Astrocyte (in vitro differentiated cells and primary cell): ENCODE measurements at regions not wholly inside any gene's neighbourhood (a gene's known extent, or its start where the extent isn't known, plus 50 kb on each side); places are given as distances from the start of the nearest gene placed in this dataset.
"Not testable (repeated sequence)": the region's sequence is repeated elsewhere in the genome, so short reads cannot be mapped to it uniquely, and the experiment has no call there.

Experiments
- DNase-seq: peaks from one replicate; pipeline ENCODE4 v3.0.0-alpha.2; 2010; ENCODE audit warnings: low read depth
- FAIRE-seq: peaks from 2 replicates; lab custom pipeline; 2011; peaks lifted over from hg19 to GRCh38; lab: Jason Lieb, UNC
- H2AFZ ChIP-seq: 2 replicates; pipeline ENCODE4 v1.6.0; 2012; ENCODE audit warnings: low read depth, low read length, inconsistent platforms
- H3K27ac ChIP-seq: 2 replicates; pipeline ENCODE4 v1.5.1; 2011; ENCODE audit warnings: low read depth, low read length, inconsistent platforms
- H3K27me3 ChIP-seq: 2 replicates; pipeline ENCODE4 v1.6.0; 2011; ENCODE audit warnings: low read length, inconsistent platforms; ENCODE audit not compliant: insufficient read depth
- H3K36me3 ChIP-seq: 2 replicates; pipeline ENCODE4 v1.5.1; 2011; ENCODE audit warnings: low read length, inconsistent platforms; ENCODE audit not compliant: insufficient read depth
- H3K4me1 ChIP-seq: 2 replicates; pipeline ENCODE4 v1.5.1; 2011; ENCODE audit warnings: low read length, inconsistent platforms; ENCODE audit not compliant: insufficient read depth
- H3K4me2 ChIP-seq: 2 replicates; pipeline ENCODE4 v1.6.0; 2012; ENCODE audit warnings: low read length, inconsistent platforms
- H3K4me3 ChIP-seq: 2 replicates; pipeline ENCODE4 v1.5.1; 2011; ENCODE audit warnings: low read depth, mild to moderate bottlenecking, low read length, inconsistent platforms; ENCODE audit not compliant: insufficient read depth
- H3K79me2 ChIP-seq: 2 replicates; pipeline ENCODE4 v1.6.0; 2012; ENCODE audit warnings: mild to moderate bottlenecking, low read length, inconsistent platforms; ENCODE audit not compliant: insufficient read depth
- H3K9ac ChIP-seq: 2 replicates; pipeline ENCODE4 v1.6.0; 2012; ENCODE audit warnings: mild to moderate bottlenecking, low read length, inconsistent platforms
- H3K9me3 ChIP-seq: 2 replicates; pipeline ENCODE4 v1.5.1; 2012; ENCODE audit warnings: low read depth, mild to moderate bottlenecking, low read length, inconsistent platforms; ENCODE audit not compliant: insufficient read depth
- H4K20me1 ChIP-seq: 2 replicates; pipeline ENCODE4 v1.6.0; 2012; ENCODE audit warnings: low read length, inconsistent platforms; ENCODE audit not compliant: insufficient read depth
- H3K27ac Mint-ChIP-seq: one replicate; pipeline ENCODE4 v1.8.0; 2021; ENCODE audit warnings: mild to moderate bottlenecking, mixed read lengths; ENCODE audit not compliant: unreplicated experiment
- H3K27me3 Mint-ChIP-seq: one replicate; pipeline ENCODE4 v1.8.0; 2021; ENCODE audit warnings: low read depth, mixed read lengths; ENCODE audit not compliant: unreplicated experiment
- H3K36me3 Mint-ChIP-seq: one replicate; pipeline ENCODE4 v1.8.0; 2021; ENCODE audit warnings: low read depth, mixed read lengths; ENCODE audit not compliant: unreplicated experiment
- H3K4me1 Mint-ChIP-seq: one replicate; pipeline ENCODE4 v1.8.0; 2021; ENCODE audit warnings: low read depth, mixed read lengths; ENCODE audit not compliant: unreplicated experiment
- H3K4me3 Mint-ChIP-seq: one replicate; pipeline ENCODE4 v1.8.0; 2021; ENCODE audit warnings: mild to moderate bottlenecking, moderate library complexity, mixed read lengths; ENCODE audit not compliant: unreplicated experiment
- H3K9me3 Mint-ChIP-seq: one replicate; pipeline ENCODE4 v1.8.0; 2021; ENCODE audit warnings: mild to moderate bottlenecking, mixed read lengths; ENCODE audit not compliant: unreplicated experiment
- CTCF ChIP-seq: IDR thresholded peaks from 2 replicates; pipeline ENCODE4 v1.5.1; 2011; ENCODE audit warnings: low read depth, mild to moderate bottlenecking, inconsistent platforms, low read length, moderate library complexity; ENCODE audit not compliant: insufficient read depth
- EZH2 ChIP-seq: IDR thresholded peaks from 2 replicates; pipeline ENCODE4 v1.6.1; 2012; ENCODE audit warnings: mild to moderate bottlenecking, low read length, inconsistent platforms; ENCODE audit not compliant: insufficient read depth

GRCh38 chr5:164146223-164146622 lies 640.8 kb downstream of the MAT2B start:
- no peaks in the 10 kb centered on the region for H3K36me3 Mint-ChIP-seq
- Histone ChIP-seq H2AFZ (no peak overlapping the region), H3K9ac (no peak overlapping the region), H3K9me3 (no peaks in the 10 kb centered on the region), H3K79me2 (no peaks in the 10 kb centered on the region), H3K36me3 (no peaks in the 10 kb centered on the region), H3K4me2 (no peak overlapping the region), H3K27me3 (no peaks in the 10 kb centered on the region), H3K4me3 (no peak overlapping the region), H4K20me1 (no peaks in the 10 kb centered on the region), H3K4me1 (no peaks in the 10 kb centered on the region), H3K27ac (no peak overlapping the region)
- FAIRE-seq = no peak
- no peak overlapping the region for H3K27ac Mint-ChIP-seq
- no peak for DNase-seq
- H3K27me3 Mint-ChIP-seq = no peaks in the 10 kb centered on the region
- H3K9me3 Mint-ChIP-seq = no peaks in the 10 kb centered on the region
- no peaks in the 10 kb centered on the region for H3K4me1 Mint-ChIP-seq
- TF ChIP-seq EZH2 (no peak), CTCF (no peak)
- no peak overlapping the region for H3K4me3 Mint-ChIP-seq

GRCh38 chr5:164148292-164148691 lies 642.9 kb downstream of the MAT2B start:
- no peak overlapping the region for H3K9ac ChIP-seq
- no peaks in the 10 kb centered on the region for H3K36me3 Mint-ChIP-seq
- no peaks in the 10 kb centered on the region for H3K4me1 Mint-ChIP-seq
- DNase-seq = no peak
- no peaks in the 10 kb centered on the region for H3K79me2 ChIP-seq
- no peaks in the 10 kb centered on the region for H3K27me3 Mint-ChIP-seq
- no peak for TF ChIP-seq CTCF
- TF ChIP-seq EZH2 = no peak
- no peak overlapping the region for H3K4me3 Mint-ChIP-seq
- no peak for FAIRE-seq
- H3K4me2 ChIP-seq = no peak overlapping the region
- H3K9me3 Mint-ChIP-seq = no peaks in the 10 kb centered on the region
- H3K27ac ChIP-seq = no peak overlapping the region
- H3K4me1 ChIP-seq = no peaks in the 10 kb centered on the region
- H4K20me1 ChIP-seq = no peaks in the 10 kb centered on the region
- H2AFZ ChIP-seq = no peak overlapping the region
- no peaks in the 10 kb centered on the region for H3K27me3 ChIP-seq
- H3K36me3 ChIP-seq = no peaks in the 10 kb centered on the region
- H3K9me3 ChIP-seq = no peaks in the 10 kb centered on the region
- H3K27ac Mint-ChIP-seq = no peak overlapping the region
- no peak overlapping the region for H3K4me3 ChIP-seq

GRCh38 chr5:164152539-164152938 lies 647.1 kb downstream of the MAT2B start:
- not testable (repeated sequence) for H3K4me3 Mint-ChIP-seq, H3K9me3 Mint-ChIP-seq, H3K4me1 ChIP-seq, H2AFZ ChIP-seq, H3K27me3 Mint-ChIP-seq, H3K27me3 ChIP-seq, H3K27ac ChIP-seq, H4K20me1 ChIP-seq, H3K36me3 Mint-ChIP-seq, H3K27ac Mint-ChIP-seq, H3K4me3 ChIP-seq, H3K36me3 ChIP-seq, H3K4me1 Mint-ChIP-seq, H3K9ac ChIP-seq, H3K9me3 ChIP-seq, FAIRE-seq, DNase-seq, H3K79me2 ChIP-seq, H3K4me2 ChIP-seq
